ENCODE measurements at regions not wholly inside any gene's neighbourhood (a gene's known extent, or its start where the extent isn't known, plus 50 kb on each side); places are given as distances from the start of the nearest gene placed in this dataset.

DNA sequence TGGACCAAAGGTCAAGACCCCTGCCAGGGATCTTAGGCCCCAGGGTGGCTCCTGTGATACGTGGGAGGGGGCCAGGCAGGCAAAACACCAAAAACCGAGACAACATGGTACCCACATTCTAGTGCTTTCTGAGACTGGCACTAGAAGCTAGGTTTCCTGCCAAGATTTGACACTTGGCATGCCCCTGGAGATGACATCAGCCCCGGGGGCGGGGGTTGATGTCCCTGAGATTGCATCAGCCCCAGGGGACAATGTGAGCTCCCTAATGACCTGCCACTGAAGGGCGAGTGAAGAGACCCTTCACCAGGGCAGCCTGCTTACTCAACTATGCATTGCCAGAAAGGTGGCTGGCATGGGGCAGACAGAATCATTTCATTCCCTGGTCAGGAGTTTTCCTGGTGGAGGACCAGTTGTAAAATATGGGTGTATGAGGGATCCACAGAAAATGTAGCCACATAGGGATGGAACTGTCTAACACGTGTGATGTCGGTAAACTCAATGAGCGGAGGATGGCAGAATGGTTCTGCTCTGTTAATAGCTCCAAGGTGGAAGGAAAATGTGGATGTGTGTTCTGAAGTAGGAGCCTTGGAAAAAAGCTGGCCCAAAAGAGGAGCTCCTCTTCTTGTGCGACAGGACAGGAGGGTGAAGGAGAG lies 219.7 kb downstream of the UNC5CL start:
- H3K14ac ChIP-seq (ENCODE audit: insufficient read length): no peak overlapping the region
- no peak overlapping the region for H2BK5ac ChIP-seq (ENCODE audit: low read depth, low read length)
- no peak overlapping the region for H3K4me2 ChIP-seq (ENCODE audit: insufficient read depth in 1 of 2, low read depth in 2 of 2, low read length in 2 of 2)
- no peak overlapping the region for H4K91ac ChIP-seq (replicated peaks; ENCODE audit: insufficient read length, low read length)
- H3K4ac ChIP-seq (replicated peaks; ENCODE audit: insufficient read length, low read depth, low read length): no peak overlapping the region
- H3K56ac ChIP-seq (replicated peaks; ENCODE audit: insufficient read length, low read depth, low read length): no peak overlapping the region
- 79% methylated on average over 9 of the region's 9 CpGs; no CpG with 5 or more reads in 1 of the 2 experiments for WGBS, 2 experiments (ENCODE audit: extremely low coverage in 1 of 2, insufficient coverage in 1 of 2, insufficient read length in 1 of 2, insufficient replicate concordance in 2 of 2, low coverage in 1 of 2, low lambda C conversion rate in 2 of 2, missing lambda C conversion rate in 1 of 2)
- peak overlapping the region; percentile 59; the same call in 1 of the 2 replicates for H4K8ac ChIP-seq (ENCODE audit: extremely low read depth, insufficient read depth, low read length)
- H3K23me2 ChIP-seq (ENCODE audit: low read depth, low read length): no peaks in the 10 kb centered on the region
- H2BK120ac ChIP-seq (replicated peaks; ENCODE audit: low read depth, low read length): no peak overlapping the region
- no peak overlapping the region; the same call in 1 of the 2 replicates for H3K18ac ChIP-seq (ENCODE audit: extremely low read depth, low read length)
- ChIA-PET POLR2A (ENCODE audit: partially characterized antibody) (no interaction called here), CTCF (ENCODE audit: partially characterized antibody) (interaction anchor here (0.6 to 1.2 kb wide), 5 partner anchors 8 to 310 kb away, joined by 3 to 4 read pairs (median 3); no protein-coding TSS in a partner anchor)
- no peak overlapping the region for H3K23ac ChIP-seq (ENCODE audit: insufficient read length)
- no peaks in the 10 kb centered on the region for H3K79me2 ChIP-seq (ENCODE audit: control insufficient read depth in 1 of 2, insufficient read depth in 2 of 2, low read length in 2 of 2)
- DNase-seq (ENCODE audit: low read depth in 1 of 2, low spot score in 2 of 2) (no peak), FAIRE-seq (no peak)
- H4K20me1 ChIP-seq (replicated peaks in 1 of 2; ENCODE audit: control insufficient read depth in 1 of 2, insufficient read depth in 2 of 2, low read length in 2 of 2): no peaks in the 10 kb centered on the region
- no peak overlapping the region for H3K9ac ChIP-seq (replicated peaks in 1 of 4; ENCODE audit: extremely low read depth in 1 of 4, low read depth in 3 of 4, low read length in 3 of 4)
- H3K9me3 ChIP-seq (ENCODE audit: insufficient read depth in 2 of 2, low read depth in 1 of 2, low read length in 1 of 2): no peaks in the 10 kb centered on the region
- no peak overlapping the region for H4K5ac ChIP-seq (ENCODE audit: insufficient read length, low read depth, low read length)
- no peak overlapping the region for H3K27ac ChIP-seq (ENCODE audit: low read depth, low read length)
- no peaks in the 10 kb centered on the region for H3K79me1 ChIP-seq (ENCODE audit: low read depth, low read length)
- H2BK20ac ChIP-seq (ENCODE audit: low read length): no peak overlapping the region
- H3K4me1 ChIP-seq (replicated peaks in 1 of 4; ENCODE audit: control insufficient read depth in 3 of 4, insufficient read depth in 4 of 4, low read length in 3 of 4): no peaks in the 10 kb centered on the region
- no peak overlapping the region for H2BK15ac ChIP-seq (ENCODE audit: low read length)
- H2AFZ ChIP-seq (ENCODE audit: low read length): 0 out of 2 replicates have a peak overlapping the region, but pooled peaks have one; percentile 22
- H2BK12ac ChIP-seq (ENCODE audit: low read depth, low read length): peak overlapping the region; percentile 60; the same call in 1 of the 2 replicates
- H3K4me3 ChIP-seq (ENCODE audit: extremely low read depth in 1 of 4, insufficient read depth in 2 of 4, low read depth in 3 of 4, low read length in 4 of 4): no peak overlapping the region
- no peaks in the 10 kb centered on the region for H3K27me3 ChIP-seq (replicated peaks in 1 of 4; ENCODE audit: control insufficient read depth in 3 of 4, extremely low read depth in 1 of 4, insufficient read depth in 3 of 4, low read length in 3 of 4)
- no peak overlapping the region for H2AK5ac ChIP-seq (ENCODE audit: low read depth, low read length)
- H3K36me3 ChIP-seq (ENCODE audit: control insufficient read depth in 2 of 4, insufficient read depth in 4 of 4, low read length in 3 of 4): no peaks in the 10 kb centered on the region
- TF ChIP-seq SAP30 (IDR thresholded peaks at IDR 0.05; ENCODE audit: insufficient read depth, insufficient replicate concordance, low read length): no peak
- TF ChIP-seq KDM5A (IDR thresholded peaks at IDR 0.05; ENCODE audit: low read length): no peak
